ENCODE measurements at regions not wholly inside any gene's neighbourhood (a gene's known extent, or its start where the extent isn't known, plus 50 kb on each side); places are given as distances from the start of the nearest gene placed in this dataset.

DNA sequence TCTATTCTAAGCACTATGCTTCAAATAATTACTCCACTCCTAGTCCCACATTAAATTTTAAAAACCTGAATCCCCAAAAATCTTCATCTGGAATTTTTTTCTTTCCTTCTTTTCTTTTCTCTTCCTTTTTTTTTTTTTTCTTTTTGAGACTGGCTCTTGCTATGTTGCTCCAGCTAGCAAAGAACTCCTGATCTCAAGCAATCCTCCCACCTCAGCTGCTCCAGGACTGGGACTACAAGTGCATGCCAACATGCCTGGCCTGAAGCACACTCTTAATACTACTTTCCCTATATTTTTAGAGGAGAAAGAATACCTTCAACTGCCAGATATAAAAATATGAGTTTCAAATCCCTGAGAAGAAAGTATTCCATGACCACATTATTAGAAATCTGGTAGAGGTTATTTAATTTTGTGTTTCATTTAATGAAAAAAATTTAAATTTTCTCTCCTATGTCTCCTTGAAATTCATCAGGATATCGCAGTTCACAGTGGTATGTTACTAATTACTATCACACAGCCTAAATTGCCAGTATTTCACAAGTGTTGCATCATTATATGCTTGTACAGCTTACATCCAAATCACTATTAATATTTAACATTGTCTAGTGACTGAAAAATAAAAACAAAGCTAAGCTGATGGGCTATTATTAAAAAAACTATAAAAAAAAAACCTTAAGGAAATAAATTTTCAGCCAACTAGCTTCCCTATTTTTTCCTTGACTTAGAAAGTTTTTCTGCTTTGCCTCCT is 227.8 kb downstream of the NAF1 start:
- TF ChIP-seq, protein P1, sequence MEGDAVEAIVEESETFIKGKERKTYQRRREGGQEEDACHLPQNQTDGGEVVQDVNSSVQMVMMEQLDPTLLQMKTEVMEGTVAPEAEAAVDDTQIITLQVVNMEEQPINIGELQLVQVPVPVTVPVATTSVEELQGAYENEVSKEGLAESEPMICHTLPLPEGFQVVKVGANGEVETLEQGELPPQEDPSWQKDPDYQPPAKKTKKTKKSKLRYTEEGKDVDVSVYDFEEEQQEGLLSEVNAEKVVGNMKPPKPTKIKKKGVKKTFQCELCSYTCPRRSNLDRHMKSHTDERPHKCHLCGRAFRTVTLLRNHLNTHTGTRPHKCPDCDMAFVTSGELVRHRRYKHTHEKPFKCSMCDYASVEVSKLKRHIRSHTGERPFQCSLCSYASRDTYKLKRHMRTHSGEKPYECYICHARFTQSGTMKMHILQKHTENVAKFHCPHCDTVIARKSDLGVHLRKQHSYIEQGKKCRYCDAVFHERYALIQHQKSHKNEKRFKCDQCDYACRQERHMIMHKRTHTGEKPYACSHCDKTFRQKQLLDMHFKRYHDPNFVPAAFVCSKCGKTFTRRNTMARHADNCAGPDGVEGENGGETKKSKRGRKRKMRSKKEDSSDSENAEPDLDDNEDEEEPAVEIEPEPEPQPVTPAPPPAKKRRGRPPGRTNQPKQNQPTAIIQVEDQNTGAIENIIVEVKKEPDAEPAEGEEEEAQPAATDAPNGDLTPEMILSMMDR (IDR thresholded peaks at IDR 0.05) = no peak
- no peak for TF ChIP-seq POLR2AphosphoS5 (IDR thresholded peaks at IDR 0.05)
- no peak for TF ChIP-seq POLR2A (IDR thresholded peaks at IDR 0.05)
- TF ChIP-seq EP300 (IDR thresholded peaks at IDR 0.05) = no peak
